HUES6 (cell line): ENCODE measurements at regions not wholly inside any gene's neighbourhood (a gene's known extent, or its start where the extent isn't known, plus 50 kb on each side); places are given as distances from the start of the nearest gene placed in this dataset.

Experiments used
- H3K27ac ChIP-seq: 2 replicates; pipeline ENCODE4 v1.7.0; 2013; ENCODE audit warnings: low read depth, mild to moderate bottlenecking, low read length, inconsistent platforms
- H3K27me3 ChIP-seq: 2 replicates; pipeline ENCODE4 v1.6.1; 2013; ENCODE audit warnings: low read length; ENCODE audit not compliant: control insufficient read depth, insufficient read depth
- H3K36me3 ChIP-seq: 2 replicates; pipeline ENCODE4 v1.6.1; 2013; ENCODE audit warnings: low read length; ENCODE audit not compliant: control insufficient read depth, insufficient read depth
- H3K4me1 ChIP-seq: 2 replicates; pipeline ENCODE4 v1.6.1; 2013; ENCODE audit warnings: low read length; ENCODE audit not compliant: control insufficient read depth, insufficient read depth
- H3K4me3 ChIP-seq: 2 replicates; pipeline ENCODE4 v1.5.1; 2013; ENCODE audit warnings: low read depth, low read length
- H3K9ac ChIP-seq: one replicate; pipeline ENCODE4 v1.6.1; 2013; ENCODE audit warnings: mild to moderate bottlenecking, low read length
- H3K9me3 ChIP-seq: 2 replicates; pipeline ENCODE4 v1.6.1; 2013; ENCODE audit warnings: low read depth, low read length; ENCODE audit not compliant: control insufficient read depth, insufficient read depth

DNA sequence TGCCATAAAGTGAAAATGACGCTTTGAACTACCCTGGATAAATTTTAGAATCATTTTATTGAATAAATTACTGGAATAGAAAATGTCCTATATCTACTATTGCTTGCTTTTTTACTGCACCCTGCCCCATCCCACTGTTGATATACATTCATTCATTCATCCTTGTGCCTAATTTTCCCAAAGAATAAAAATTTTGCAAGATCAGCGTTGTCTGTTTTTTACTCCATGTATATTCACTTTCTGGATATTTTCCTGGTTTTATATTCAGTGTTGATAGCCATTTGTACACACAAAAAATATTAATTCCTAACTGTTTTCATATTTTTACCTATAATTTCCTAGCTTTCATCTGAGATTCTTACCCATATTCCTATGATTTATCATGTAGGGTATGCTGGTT is 262.9 kb upstream of the MAGI2 start:
- H3K27ac ChIP-seq, result no peak overlapping the region
- peaks cover 6% of the 10 kb centered on the region; the same call in 1 of the 2 replicates for H3K4me1 ChIP-seq
- H3K4me3 ChIP-seq, result no peak overlapping the region
- H3K9ac ChIP-seq, result no peak overlapping the region
- no peaks in the 10 kb centered on the region for H3K36me3 ChIP-seq
- no peaks in the 10 kb centered on the region for H3K27me3 ChIP-seq
- no peaks in the 10 kb centered on the region for H3K9me3 ChIP-seq

DNA sequence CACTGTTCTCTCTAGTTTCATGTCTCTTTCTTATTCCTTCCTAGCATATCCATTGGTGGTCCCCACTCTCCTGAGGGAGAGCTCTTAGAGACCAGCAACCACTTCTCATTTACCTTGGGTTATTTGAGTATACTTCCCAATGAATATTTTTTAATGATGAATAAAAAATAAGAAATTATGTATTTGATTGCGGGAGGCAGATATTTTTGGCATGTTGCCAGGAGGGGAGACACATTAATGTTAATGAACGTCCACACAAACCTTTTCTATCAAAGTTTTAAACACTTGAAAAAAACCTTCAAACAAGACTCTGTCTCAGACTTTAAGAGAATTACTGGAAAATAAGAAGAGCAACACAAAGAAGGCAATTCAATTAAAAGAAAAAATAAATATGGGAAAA is 260.6 kb upstream of the MAGI2 start:
- no peak overlapping the region for H3K27ac ChIP-seq
- no peaks in the 10 kb centered on the region for H3K36me3 ChIP-seq
- no peaks in the 10 kb centered on the region for H3K9me3 ChIP-seq
- no peak overlapping the region for H3K9ac ChIP-seq
- no peak overlapping the region for H3K4me3 ChIP-seq
- peaks cover 4% of the 10 kb centered on the region; the same call in 1 of the 2 replicates for H3K4me1 ChIP-seq
- no peaks in the 10 kb centered on the region for H3K27me3 ChIP-seq

DNA sequence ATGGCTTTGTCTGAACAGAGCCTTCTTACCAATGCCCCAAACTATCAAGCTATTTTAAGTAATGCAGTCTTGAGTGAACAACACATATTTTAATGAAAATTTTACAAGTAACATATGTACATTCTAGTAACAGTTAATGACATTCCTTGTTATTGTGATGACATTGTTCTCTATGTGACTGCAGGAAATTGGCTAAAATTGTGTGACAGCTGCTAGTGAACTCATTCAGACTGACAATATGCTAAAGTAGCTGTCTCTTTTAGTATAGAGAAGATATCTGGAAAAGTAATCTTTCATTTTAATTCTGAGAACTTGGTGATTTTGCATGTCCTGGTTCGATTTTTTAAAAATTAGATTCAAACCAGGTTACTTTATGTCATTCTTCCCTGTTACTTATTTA is 259.8 kb upstream of the MAGI2 start:
- Histone ChIP-seq H3K27ac (no peak overlapping the region), H3K27me3 (no peaks in the 10 kb centered on the region), H3K4me3 (no peak overlapping the region), H3K9me3 (no peaks in the 10 kb centered on the region), H3K36me3 (no peaks in the 10 kb centered on the region), H3K9ac (no peak overlapping the region), H3K4me1 (peaks cover 4% of the 10 kb centered on the region; the same call in 1 of the 2 replicates)

DNA sequence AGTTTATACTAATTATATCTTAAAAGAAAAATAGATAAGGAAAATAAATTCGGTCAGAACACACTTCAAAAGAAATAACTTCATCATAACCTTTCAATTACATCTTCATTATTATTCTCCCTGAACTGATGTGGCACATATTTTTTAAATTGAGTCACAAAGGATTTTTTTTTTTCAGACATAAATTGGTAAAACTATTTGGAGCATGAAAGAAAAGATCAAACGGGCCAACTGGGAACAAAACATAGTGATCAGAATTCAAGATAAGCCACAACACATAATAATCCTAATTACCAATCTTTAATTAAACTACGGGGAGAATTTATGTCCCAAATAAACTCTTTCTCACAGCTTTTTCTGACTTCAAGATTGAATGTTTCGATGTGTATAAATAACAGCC is 258.2 kb upstream of the MAGI2 start:
- Histone ChIP-seq H3K27ac (no peak overlapping the region), H3K9me3 (no peaks in the 10 kb centered on the region), H3K9ac (no peak overlapping the region), H3K27me3 (no peaks in the 10 kb centered on the region), H3K36me3 (no peaks in the 10 kb centered on the region), H3K4me3 (no peak overlapping the region), H3K4me1 (peaks cover 4% of the 10 kb centered on the region; the same call in 1 of the 2 replicates)

DNA sequence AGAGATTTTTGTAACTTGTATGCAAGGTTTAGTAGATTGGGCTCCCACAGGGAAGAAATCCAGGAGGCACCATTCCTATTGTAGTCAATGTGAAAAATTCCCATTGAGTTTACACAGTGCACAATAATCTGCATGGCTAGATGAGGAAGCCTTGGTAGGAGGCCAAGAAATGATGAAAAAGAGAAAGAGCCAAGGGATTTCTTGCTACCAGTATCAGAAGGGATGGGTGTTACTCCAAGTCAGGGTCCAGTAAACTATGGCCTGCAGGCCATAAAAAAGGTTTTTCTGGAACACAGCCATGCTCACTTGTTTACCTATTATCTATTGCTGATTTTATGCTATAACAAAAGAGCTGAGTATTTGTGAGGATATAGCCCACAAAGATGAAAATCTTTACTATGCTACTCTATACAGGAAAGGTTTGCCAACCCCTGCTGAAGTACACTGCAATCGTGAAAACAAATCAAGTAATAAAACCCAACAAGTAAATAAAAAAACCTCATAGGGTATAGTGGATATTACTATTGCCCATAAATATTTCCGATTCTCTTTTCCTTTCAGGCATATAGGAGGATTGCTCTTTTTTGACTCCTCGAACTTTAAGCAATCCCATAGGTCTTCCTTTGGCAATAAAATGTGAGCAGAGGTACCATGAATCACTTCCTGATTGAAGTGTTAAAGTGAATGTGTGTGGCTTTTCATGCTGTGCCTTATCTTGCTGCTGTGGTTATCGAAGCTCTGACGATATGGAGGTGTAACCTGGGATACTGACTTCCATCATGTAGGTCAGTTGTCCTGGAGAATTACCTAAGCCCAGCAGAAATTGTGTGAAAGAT is 256.3 kb upstream of the MAGI2 start:
- no peak overlapping the region for H3K27ac ChIP-seq
- peaks cover 4% of the 10 kb centered on the region; the same call in 1 of the 2 replicates for H3K4me1 ChIP-seq
- no peak overlapping the region for H3K4me3 ChIP-seq
- no peaks in the 10 kb centered on the region for H3K9me3 ChIP-seq
- no peaks in the 10 kb centered on the region for H3K27me3 ChIP-seq
- no peak overlapping the region for H3K9ac ChIP-seq
- H3K36me3 ChIP-seq, result no peaks in the 10 kb centered on the region

DNA sequence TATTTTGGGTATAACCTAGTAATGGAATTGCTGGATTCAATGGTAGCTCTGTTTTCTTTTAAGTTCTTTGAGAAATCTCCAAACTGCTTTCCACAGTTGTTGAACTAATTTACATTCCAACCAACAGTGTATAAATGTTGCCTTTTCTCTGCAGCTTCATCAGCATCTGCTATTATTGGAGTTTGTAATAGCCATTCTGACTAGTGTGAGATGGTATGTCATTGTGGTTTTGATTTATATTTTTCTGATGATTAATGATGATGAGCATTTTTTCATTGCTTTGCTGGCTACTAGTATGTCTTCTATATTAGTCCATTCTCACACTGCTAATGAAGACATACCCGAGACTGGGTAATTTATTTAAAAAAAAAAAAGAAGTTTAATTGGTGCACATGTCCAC is 248.6 kb upstream of the MAGI2 start:
- H3K36me3 ChIP-seq, result no peaks in the 10 kb centered on the region
- no peaks in the 10 kb centered on the region for H3K4me1 ChIP-seq
- H3K9me3 ChIP-seq, result no peaks in the 10 kb centered on the region
- no peak overlapping the region for H3K4me3 ChIP-seq
- H3K27me3 ChIP-seq, result no peaks in the 10 kb centered on the region
- no peak overlapping the region for H3K27ac ChIP-seq
- no peak overlapping the region for H3K9ac ChIP-seq

DNA sequence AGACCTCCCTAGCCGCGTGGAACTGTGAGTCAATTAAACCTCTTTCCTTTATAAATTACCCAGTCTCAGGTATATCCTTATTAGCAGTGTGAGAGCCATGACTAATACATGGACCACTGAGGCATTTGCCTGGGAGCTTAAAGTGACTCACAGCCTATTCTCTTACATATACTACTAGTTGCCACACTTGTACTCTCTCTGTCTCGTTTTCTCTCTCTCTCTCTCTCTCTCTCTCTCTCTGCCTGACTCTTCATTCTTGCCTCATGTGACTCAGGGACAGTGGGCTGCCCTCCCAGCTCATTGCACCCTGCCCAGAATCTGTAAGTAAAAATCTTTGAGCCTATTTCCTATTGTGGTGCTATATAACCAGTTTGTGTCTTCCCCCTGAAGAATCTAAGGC is 238.5 kb upstream of the MAGI2 start:
- no peaks in the 10 kb centered on the region for H3K4me1 ChIP-seq
- H3K4me3 ChIP-seq, result no peak overlapping the region
- no peaks in the 10 kb centered on the region for H3K9me3 ChIP-seq
- H3K9ac ChIP-seq, result no peak overlapping the region
- no peaks in the 10 kb centered on the region for H3K27me3 ChIP-seq
- H3K27ac ChIP-seq, result no peak overlapping the region
- H3K36me3 ChIP-seq, result no peaks in the 10 kb centered on the region

DNA sequence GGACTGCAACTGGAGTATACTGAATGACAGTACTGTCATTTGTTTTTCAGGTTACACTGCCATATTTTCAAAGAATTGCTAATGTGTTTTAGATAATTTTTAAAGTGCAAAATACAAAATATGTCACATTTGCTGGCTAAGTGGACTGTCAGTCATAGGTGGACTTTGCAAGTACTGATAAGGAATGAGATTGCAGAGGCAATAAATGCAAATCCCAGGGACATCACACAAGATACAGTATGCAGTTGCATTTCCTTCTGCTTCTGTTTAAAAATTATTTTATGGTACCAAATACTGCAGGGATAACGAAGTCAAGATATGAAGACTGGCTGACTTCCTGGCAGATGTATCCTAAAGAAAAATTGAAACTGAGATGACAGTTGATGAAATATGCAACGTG is 237.6 kb upstream of the MAGI2 start:
- Histone ChIP-seq H3K36me3 (no peaks in the 10 kb centered on the region), H3K4me1 (no peaks in the 10 kb centered on the region), H3K4me3 (no peak overlapping the region), H3K27ac (no peak overlapping the region), H3K27me3 (no peaks in the 10 kb centered on the region), H3K9ac (no peak overlapping the region), H3K9me3 (no peaks in the 10 kb centered on the region)

DNA sequence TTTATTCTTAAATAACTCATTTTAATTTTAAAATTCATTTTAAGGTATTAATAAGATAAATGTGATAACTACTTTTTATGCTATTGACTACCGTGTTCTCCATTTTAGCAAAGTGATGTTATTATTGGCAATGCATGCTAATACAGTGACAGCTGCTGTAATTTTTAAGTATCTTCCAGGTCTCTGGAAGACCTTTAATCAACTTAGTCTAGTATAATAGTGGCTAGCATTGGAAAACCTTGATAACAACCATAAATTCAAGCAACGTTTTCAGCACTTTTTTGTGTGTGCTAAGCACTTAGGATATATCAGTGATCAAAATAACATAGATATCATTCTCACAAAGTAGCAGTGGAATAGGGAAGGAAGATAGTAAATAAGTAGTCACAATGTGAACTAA is 230.9 kb upstream of the MAGI2 start:
- Histone ChIP-seq H3K27me3 (no peaks in the 10 kb centered on the region), H3K4me3 (no peak overlapping the region), H3K9me3 (no peaks in the 10 kb centered on the region), H3K36me3 (no peaks in the 10 kb centered on the region), H3K4me1 (no peaks in the 10 kb centered on the region), H3K27ac (no peak overlapping the region), H3K9ac (no peak overlapping the region)

DNA sequence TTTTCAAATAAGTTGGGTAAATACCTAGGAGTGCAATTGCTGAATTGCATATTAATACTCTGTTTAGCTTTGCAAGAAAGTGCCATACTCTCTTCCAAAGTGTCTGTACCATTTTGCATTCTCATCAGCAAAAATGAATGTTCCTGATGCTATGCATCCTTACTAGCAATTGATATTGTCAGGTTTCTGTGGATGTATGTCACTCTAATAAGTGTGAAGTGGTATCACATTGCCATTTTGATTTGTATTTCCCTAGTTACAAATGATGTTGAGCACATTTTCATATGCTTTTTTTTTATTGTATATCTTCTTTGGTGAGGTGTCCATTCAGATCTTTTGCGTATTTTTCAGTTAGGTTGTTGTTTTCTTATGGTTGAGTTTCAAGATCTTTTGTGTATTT is 230.4 kb upstream of the MAGI2 start:
- H3K36me3 ChIP-seq, result no peaks in the 10 kb centered on the region
- H3K4me3 ChIP-seq, result no peak overlapping the region
- no peaks in the 10 kb centered on the region for H3K27me3 ChIP-seq
- H3K9ac ChIP-seq, result no peak overlapping the region
- no peaks in the 10 kb centered on the region for H3K4me1 ChIP-seq
- no peak overlapping the region for H3K27ac ChIP-seq
- no peaks in the 10 kb centered on the region for H3K9me3 ChIP-seq

DNA sequence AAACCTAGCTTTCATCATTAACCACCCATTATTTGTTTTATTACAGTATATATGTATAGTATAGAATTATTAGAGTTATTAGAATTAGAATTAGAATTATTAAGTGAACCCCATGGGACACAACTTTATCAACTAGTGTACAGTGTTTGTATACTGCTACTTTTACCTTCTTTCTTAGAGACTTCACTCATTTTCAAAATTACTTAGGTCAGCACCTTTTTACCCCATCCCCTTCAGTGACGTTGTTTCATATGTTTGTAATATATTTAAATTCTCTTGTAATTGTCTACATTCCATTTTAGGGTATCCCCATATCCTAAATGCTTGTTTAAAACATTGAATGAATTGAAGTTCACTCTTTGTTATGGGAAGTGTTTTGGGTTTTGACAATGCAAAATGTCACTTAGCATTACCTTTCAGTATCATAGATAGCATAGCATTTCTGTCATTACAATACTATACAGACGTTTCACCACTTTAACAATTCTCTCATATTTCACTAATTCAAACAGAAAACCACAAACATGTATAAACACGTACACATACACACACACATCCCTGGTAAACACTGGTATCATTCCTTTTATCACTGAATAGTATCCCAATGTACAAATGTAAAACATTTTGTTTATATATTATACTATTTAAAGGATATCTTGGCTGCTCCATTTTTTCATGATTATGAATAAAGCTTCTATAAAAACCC is 229.9 kb upstream of the MAGI2 start:
- no peaks in the 10 kb centered on the region for H3K27me3 ChIP-seq
- H3K36me3 ChIP-seq, result no peaks in the 10 kb centered on the region
- H3K4me1 ChIP-seq, result no peaks in the 10 kb centered on the region
- no peak overlapping the region for H3K9ac ChIP-seq
- H3K4me3 ChIP-seq, result no peak overlapping the region
- no peaks in the 10 kb centered on the region for H3K9me3 ChIP-seq
- no peak overlapping the region for H3K27ac ChIP-seq
